ENCODE measurements at regions not wholly inside any gene's neighbourhood (a gene's known extent, or its start where the extent isn't known, plus 50 kb on each side); places are given as distances from the start of the nearest gene placed in this dataset.

- no peak for DNase-seq
Measured at GRCh38 chr3:182703233-182703632, 90.1 kb upstream of the ATP11B start.

- no peak for DNase-seq
Measured at GRCh38 chr3:182704926-182705325, 88.4 kb upstream of the ATP11B start.

- DNase-seq, result no peak
Measured at GRCh38 chr3:182708810-182709209, 84.5 kb upstream of the ATP11B start.

- DNase-seq, result no peak
Measured at GRCh38 chr3:182709306-182709705, 84.0 kb upstream of the ATP11B start.

- DNase-seq, result no peak
Measured at GRCh38 chr3:182710557-182711157, 82.6 kb upstream of the ATP11B start.

GRCh38 chr3:182711261-182711683 is 82.0 kb upstream of the ATP11B start:
- no peak for DNase-seq

GRCh38 chr3:182711853-182712252 is 81.5 kb upstream of the ATP11B start:
- DNase-seq, result no peak

GRCh38 chr3:182713111-182713510 is 80.2 kb upstream of the ATP11B start:
- no peak for DNase-seq

- DNase-seq, result peak; percentile 74
Measured at GRCh38 chr3:182713743-182714517, 79.4 kb upstream of the ATP11B start.

GRCh38 chr3:182715006-182715405 is 78.3 kb upstream of the ATP11B start:
- no peak for DNase-seq

- DNase-seq, result no peak
Measured at GRCh38 chr3:182716114-182716688, 77.1 kb upstream of the ATP11B start.

GRCh38 chr3:182717216-182717615 is 76.1 kb upstream of the ATP11B start:
- no peak for DNase-seq

- DNase-seq, result no peak
Measured at GRCh38 chr3:182722907-182723306, 70.4 kb upstream of the ATP11B start.

- DNase-seq, result no peak
Measured at GRCh38 chr3:182723596-182723995, 69.7 kb upstream of the ATP11B start.

GRCh38 chr3:182725372-182726251 is 67.7 kb upstream of the ATP11B start:
- DNase-seq, result no peak

- no peak for DNase-seq
Measured at GRCh38 chr3:182726258-182727142, 66.8 kb upstream of the ATP11B start.

GRCh38 chr3:182728238-182728637 is 65.1 kb upstream of the ATP11B start:
- no peak for DNase-seq

- DNase-seq, result no peak
Measured at GRCh38 chr3:182729903-182730674, 63.2 kb upstream of the ATP11B start.

GRCh38 chr3:182730675-182731042 is 62.6 kb upstream of the ATP11B start:
- DNase-seq, result no peak

- no peak for DNase-seq
Measured at GRCh38 chr3:182731764-182732163, 61.5 kb upstream of the ATP11B start.

- DNase-seq, result no peak
Measured at GRCh38 chr3:182732232-182733015, 60.9 kb upstream of the ATP11B start.
